ENCODE measurements at regions not wholly inside any gene's neighbourhood (a gene's known extent, or its start where the extent isn't known, plus 50 kb on each side); places are given as distances from the start of the nearest gene placed in this dataset.
A peak's percentile ranks its signal among the peaks of the same experiment; 100 is the strongest.

- no peak for TF ChIP-seq CTCF (IDR thresholded peaks at IDR 0.05; ENCODE audit: insufficient read depth, low read length, severe bottlenecking)
- Histone ChIP-seq H3K36me3 (ENCODE audit: control insufficient read depth, insufficient read depth, low read length) (no peaks in the 10 kb centered on the region), H3K4me3 (ENCODE audit: low read depth, low read length) (no peak overlapping the region), H3K27me3 (ENCODE audit: control insufficient read depth, insufficient read depth, low read length) (no peaks in the 10 kb centered on the region)
- FAIRE-seq = no peak
- DNase-seq (ENCODE audit: low read depth) = no peak
Observed at GRCh38 chr3:162166543-162166942, 669.9 kb downstream of the OTOL1 start.

- DNase-seq (ENCODE audit: low read depth) (no peak), FAIRE-seq (no peak)
- Histone ChIP-seq H3K4me3 (ENCODE audit: low read depth, low read length) (no peak overlapping the region), H3K27me3 (ENCODE audit: control insufficient read depth, insufficient read depth, low read length) (no peaks in the 10 kb centered on the region), H3K36me3 (ENCODE audit: control insufficient read depth, insufficient read depth, low read length) (no peaks in the 10 kb centered on the region)
- no peak for TF ChIP-seq CTCF (IDR thresholded peaks at IDR 0.05; ENCODE audit: insufficient read depth, low read length, severe bottlenecking)
Observed at GRCh38 chr3:162168715-162169114, 672.1 kb downstream of the OTOL1 start.

GRCh38 chr3:162170581-162170980 lies 674.0 kb downstream of the OTOL1 start:
- TF ChIP-seq CTCF (IDR thresholded peaks at IDR 0.05; ENCODE audit: insufficient read depth, low read length, severe bottlenecking) = no peak
- FAIRE-seq = no peak
- no peak for DNase-seq (ENCODE audit: low read depth)
- Histone ChIP-seq H3K4me3 (ENCODE audit: low read depth, low read length) (no peak overlapping the region), H3K27me3 (ENCODE audit: control insufficient read depth, insufficient read depth, low read length) (no peaks in the 10 kb centered on the region), H3K36me3 (ENCODE audit: control insufficient read depth, insufficient read depth, low read length) (no peaks in the 10 kb centered on the region)

GRCh38 chr3:162171970-162172369 lies 675.4 kb downstream of the OTOL1 start:
- DNase-seq (ENCODE audit: low read depth) (peak; percentile 4), FAIRE-seq (no peak)
- Histone ChIP-seq H3K4me3 (ENCODE audit: low read depth, low read length) (no peak overlapping the region), H3K27me3 (ENCODE audit: control insufficient read depth, insufficient read depth, low read length) (no peaks in the 10 kb centered on the region), H3K36me3 (ENCODE audit: control insufficient read depth, insufficient read depth, low read length) (no peaks in the 10 kb centered on the region)
- TF ChIP-seq CTCF (IDR thresholded peaks at IDR 0.05; ENCODE audit: insufficient read depth, low read length, severe bottlenecking) = no peak

GRCh38 chr3:162175145-162175544 lies 678.5 kb downstream of the OTOL1 start:
- no peak for TF ChIP-seq CTCF (IDR thresholded peaks at IDR 0.05; ENCODE audit: insufficient read depth, low read length, severe bottlenecking)
- H3K36me3 ChIP-seq (ENCODE audit: control insufficient read depth, insufficient read depth, low read length) = no peaks in the 10 kb centered on the region
- DNase-seq (ENCODE audit: low read depth) = no peak
- H3K27me3 ChIP-seq (ENCODE audit: control insufficient read depth, insufficient read depth, low read length) = no peaks in the 10 kb centered on the region
- no peak overlapping the region for H3K4me3 ChIP-seq (ENCODE audit: low read depth, low read length)
- FAIRE-seq = no peak

DNA sequence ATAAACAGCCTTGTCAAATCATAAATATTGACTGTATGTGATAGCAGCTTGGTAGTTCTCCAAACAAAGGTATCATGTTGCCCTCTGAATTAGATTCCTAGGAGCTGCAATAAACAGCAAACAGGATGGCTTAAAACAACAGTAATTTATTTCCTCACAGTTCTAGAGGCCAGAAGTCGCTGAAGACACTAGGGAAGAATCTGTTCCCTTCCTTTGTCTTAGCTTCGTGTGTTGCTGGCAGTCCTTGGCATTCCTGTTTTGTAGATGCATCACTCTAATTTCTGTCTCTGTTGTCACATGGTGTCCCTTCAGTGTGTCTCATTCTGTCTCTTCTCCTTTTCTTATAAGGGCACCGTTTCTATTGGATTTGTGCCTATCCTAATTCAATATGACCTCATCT lies 679.3 kb downstream of the OTOL1 start:
- no peak for DNase-seq (ENCODE audit: low read depth)
- FAIRE-seq = no peak
- Histone ChIP-seq H3K36me3 (ENCODE audit: control insufficient read depth, insufficient read depth, low read length) (no peaks in the 10 kb centered on the region), H3K4me3 (ENCODE audit: low read depth, low read length) (no peak overlapping the region), H3K27me3 (ENCODE audit: control insufficient read depth, insufficient read depth, low read length) (no peaks in the 10 kb centered on the region)
- no peak for TF ChIP-seq CTCF (IDR thresholded peaks at IDR 0.05; ENCODE audit: insufficient read depth, low read length, severe bottlenecking)
